Activated CD8-positive, alpha-beta T cell treated with anti-CD3 and anti-CD28 coated beads for 36 hours (primary cell): ENCODE measurements at regions not wholly inside any gene's neighbourhood (a gene's known extent, or its start where the extent isn't known, plus 50 kb on each side); places are given as distances from the start of the nearest gene placed in this dataset.

Experiments
- ATAC-seq: fragments of 200-7000 bp; cut with Tn5 transposase; one replicate; pipeline ENCODE4 v1.10.0; 2021; ENCODE audit warnings: mild to moderate bottlenecking, moderate library complexity
- CTCF ChIA-PET: fragments of 350-600 bp; sonication (Branson Sonifier 250); formaldehyde crosslinking; loops from one replicate; lab custom pipeline; 2021; ENCODE audit warnings: antibody characterized with exemption; lab: Charles Lee
- POLR2A ChIA-PET: fragments of 350-600 bp; sonication (Branson Sonifier 250); formaldehyde crosslinking; loops from one replicate; lab custom pipeline; 2021; ENCODE audit warnings: antibody characterized with exemption; lab: Charles Lee
- DNase-seq: peaks from one replicate; pipeline ENCODE4 v3.0.0-alpha.2; 2020
- H3K27ac Mint-ChIP-seq: one replicate; pipeline ENCODE4 v1.8.0; 2021; ENCODE audit warnings: mild to moderate bottlenecking, mixed read lengths
- H3K27me3 Mint-ChIP-seq: one replicate; pipeline ENCODE4 v1.8.0; 2021; ENCODE audit warnings: mixed read lengths
- H3K36me3 Mint-ChIP-seq: one replicate; pipeline ENCODE4 v1.8.0; 2021; ENCODE audit warnings: low read depth, mixed read lengths
- H3K4me1 Mint-ChIP-seq: one replicate; pipeline ENCODE4 v1.8.0; 2021; ENCODE audit warnings: low read depth, mixed read lengths
- H3K4me3 Mint-ChIP-seq: one replicate; pipeline ENCODE4 v1.8.0; 2021; ENCODE audit warnings: mild to moderate bottlenecking, moderate library complexity, mixed read lengths
- H3K9me3 Mint-ChIP-seq: one replicate; pipeline ENCODE4 v1.8.0; 2021; ENCODE audit warnings: mixed read lengths
- intact Hi-C: fragments of 100-400 bp; cut with micrococcal nuclease; formaldehyde crosslinking; loops from one replicate; pipeline ENCODE4 v1.10.0; 2022
- TF ChIP-seq, protein P1 (sequence below): fragments of 200-600 bp; IDR thresholded peaks from one replicate; pipeline ENCODE4 v1.8.0; 2022; ENCODE audit warnings: antibody characterized with exemption, mild to moderate bottlenecking

GRCh38 chr5:119792161-119792799, 162.9 kb downstream of the FAM170A start:
- no peaks in the 10 kb centered on the region for H3K4me1 Mint-ChIP-seq
- intact Hi-C loops, result no loop called here
- H3K27ac Mint-ChIP-seq, result no peak overlapping the region
- ATAC-seq (no peak), DNase-seq (no peak)
- no peak overlapping the region for H3K4me3 Mint-ChIP-seq
- no peaks in the 10 kb centered on the region for H3K9me3 Mint-ChIP-seq
- CTCF ChIA-PET, result no interaction called here
- TF ChIP-seq, protein P1, sequence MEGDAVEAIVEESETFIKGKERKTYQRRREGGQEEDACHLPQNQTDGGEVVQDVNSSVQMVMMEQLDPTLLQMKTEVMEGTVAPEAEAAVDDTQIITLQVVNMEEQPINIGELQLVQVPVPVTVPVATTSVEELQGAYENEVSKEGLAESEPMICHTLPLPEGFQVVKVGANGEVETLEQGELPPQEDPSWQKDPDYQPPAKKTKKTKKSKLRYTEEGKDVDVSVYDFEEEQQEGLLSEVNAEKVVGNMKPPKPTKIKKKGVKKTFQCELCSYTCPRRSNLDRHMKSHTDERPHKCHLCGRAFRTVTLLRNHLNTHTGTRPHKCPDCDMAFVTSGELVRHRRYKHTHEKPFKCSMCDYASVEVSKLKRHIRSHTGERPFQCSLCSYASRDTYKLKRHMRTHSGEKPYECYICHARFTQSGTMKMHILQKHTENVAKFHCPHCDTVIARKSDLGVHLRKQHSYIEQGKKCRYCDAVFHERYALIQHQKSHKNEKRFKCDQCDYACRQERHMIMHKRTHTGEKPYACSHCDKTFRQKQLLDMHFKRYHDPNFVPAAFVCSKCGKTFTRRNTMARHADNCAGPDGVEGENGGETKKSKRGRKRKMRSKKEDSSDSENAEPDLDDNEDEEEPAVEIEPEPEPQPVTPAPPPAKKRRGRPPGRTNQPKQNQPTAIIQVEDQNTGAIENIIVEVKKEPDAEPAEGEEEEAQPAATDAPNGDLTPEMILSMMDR, result no peak
- no peaks in the 10 kb centered on the region for H3K27me3 Mint-ChIP-seq
- POLR2A ChIA-PET, result no interaction called here
- H3K36me3 Mint-ChIP-seq, result no peaks in the 10 kb centered on the region

DNA sequence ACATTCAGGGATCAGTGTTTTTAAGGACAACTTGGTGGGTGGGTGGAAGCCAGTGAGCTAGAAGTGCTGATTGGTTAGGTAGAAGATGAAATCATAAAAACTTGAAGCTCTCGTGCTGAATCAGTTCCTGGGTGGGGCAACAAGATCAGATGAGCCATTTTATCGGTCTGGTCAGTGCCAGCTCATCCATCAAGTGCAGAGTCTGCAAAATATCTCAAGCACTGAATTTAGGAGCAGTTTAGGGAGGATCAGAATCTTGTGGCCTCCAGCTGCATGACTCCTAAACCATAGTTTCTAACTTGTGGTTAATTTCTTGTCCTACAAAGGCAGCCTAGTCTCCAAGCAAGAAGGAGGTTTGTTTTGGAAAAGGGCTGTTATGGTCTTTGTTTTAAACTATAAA, 166.4 kb downstream of the FAM170A start:
- DNase-seq (no peak), ATAC-seq (no peak)
- H3K36me3 Mint-ChIP-seq, result no peaks in the 10 kb centered on the region
- H3K27ac Mint-ChIP-seq, result no peak overlapping the region
- ChIA-PET POLR2A (no interaction called here), CTCF (no interaction called here)
- no peaks in the 10 kb centered on the region for H3K4me1 Mint-ChIP-seq
- H3K4me3 Mint-ChIP-seq, result no peak overlapping the region
- H3K27me3 Mint-ChIP-seq, result peaks cover 1% of the 10 kb centered on the region
- TF ChIP-seq, protein P1, result no peak
- intact Hi-C loops, result no loop called here
- H3K9me3 Mint-ChIP-seq, result no peaks in the 10 kb centered on the region

GRCh38 chr5:119801570-119801969, 172.2 kb downstream of the FAM170A start:
- Mint-ChIP-seq H3K4me1 (no peaks in the 10 kb centered on the region), H3K36me3 (no peaks in the 10 kb centered on the region), H3K9me3 (peaks cover 3% of the 10 kb centered on the region), H3K27ac (no peak overlapping the region), H3K27me3 (peaks cover 1% of the 10 kb centered on the region), H3K4me3 (no peak overlapping the region)
- ATAC-seq (no peak), DNase-seq (no peak)
- TF ChIP-seq, protein P1, result no peak
- intact Hi-C loops, result no loop called here
- CTCF ChIA-PET, result no interaction called here
- POLR2A ChIA-PET, result no interaction called here

DNA sequence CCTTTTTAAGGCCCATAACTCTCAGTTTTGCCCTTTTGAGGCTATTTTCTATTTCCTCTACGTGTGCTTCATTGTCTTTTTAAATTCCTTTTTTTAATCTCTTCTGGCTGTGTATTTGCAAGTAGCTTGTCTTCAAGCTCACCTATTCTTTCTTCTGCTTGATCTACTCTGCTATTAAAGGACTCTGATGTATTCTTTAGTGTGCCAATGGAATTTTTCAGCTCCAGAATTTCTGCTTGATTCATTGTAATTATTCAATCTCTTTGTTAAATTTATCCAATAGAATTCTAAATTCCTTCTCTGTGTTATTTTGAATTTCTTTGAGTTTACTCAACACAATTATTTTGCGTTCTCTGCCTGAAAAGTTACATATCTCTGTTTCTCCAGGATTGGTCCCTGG, 178.7 kb downstream of the FAM170A start:
- Mint-ChIP-seq H3K27me3 (no peaks in the 10 kb centered on the region), H3K4me1 (no peaks in the 10 kb centered on the region), H3K27ac (no peak overlapping the region), H3K9me3 (peaks cover 14% of the 10 kb centered on the region), H3K36me3 (no peaks in the 10 kb centered on the region), H3K4me3 (no peak overlapping the region)
- TF ChIP-seq, protein P1, result no peak
- ChIA-PET CTCF (no interaction called here), POLR2A (interaction anchor here (0.7 kb wide), 1 partner anchor 210 kb away, joined by 3 read pairs; no protein-coding TSS in a partner anchor)
- intact Hi-C loops, result no loop called here
- ATAC-seq (no peak), DNase-seq (no peak)

DNA sequence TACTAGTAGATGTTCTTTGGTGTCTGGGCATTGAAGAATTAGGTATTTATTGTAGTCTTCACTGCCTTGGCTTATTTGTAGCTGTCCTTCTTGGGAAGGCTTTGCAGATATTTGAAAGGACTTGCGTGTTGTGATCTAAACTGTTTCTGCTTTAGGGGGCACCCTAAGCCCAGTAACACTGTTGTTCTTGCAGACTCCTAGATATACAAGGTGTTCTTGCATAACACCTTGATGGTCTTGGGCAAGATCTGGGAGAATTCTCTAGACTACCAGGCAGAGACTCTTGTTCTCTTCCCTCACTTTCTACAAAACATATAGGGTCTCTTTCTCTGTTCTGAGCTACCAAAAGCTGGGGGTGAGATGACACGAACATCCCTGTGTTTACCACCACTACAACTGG, 179.1 kb downstream of the FAM170A start:
- Mint-ChIP-seq H3K27me3 (no peaks in the 10 kb centered on the region), H3K27ac (no peak overlapping the region), H3K36me3 (no peaks in the 10 kb centered on the region), H3K9me3 (peaks cover 14% of the 10 kb centered on the region), H3K4me1 (no peaks in the 10 kb centered on the region), H3K4me3 (no peak overlapping the region)
- no peak for DNase-seq
- TF ChIP-seq, protein P1, result no peak
- ATAC-seq, result no peak
- CTCF ChIA-PET, result no interaction called here
- intact Hi-C loops, result no loop called here
- POLR2A ChIA-PET, result no interaction called here
